LHCN-M2 (cell line): ENCODE measurements at regions not wholly inside any gene's neighbourhood (a gene's known extent, or its start where the extent isn't known, plus 50 kb on each side); places are given as distances from the start of the nearest gene placed in this dataset.

Experiments used
- DNase-seq: peaks from one replicate; pipeline ENCODE4 v3.0.0-alpha.2; 2012; ENCODE audit warnings: low read depth

GRCh38 chr1:168963601-168964000 lies 142.9 kb upstream of the ATP1B1 start:
- DNase-seq: no peak

- no peak for DNase-seq
Measured at GRCh38 chr1:168964478-168964877, 142.0 kb upstream of the ATP1B1 start.

GRCh38 chr1:168966217-168966616 lies 140.3 kb upstream of the ATP1B1 start:
- DNase-seq: no peak

GRCh38 chr1:168966636-168967035 lies 139.9 kb upstream of the ATP1B1 start:
- no peak for DNase-seq

GRCh38 chr1:168970926-168971659 lies 135.4 kb upstream of the ATP1B1 start:
- no peak for DNase-seq

GRCh38 chr1:168972225-168972624 lies 134.3 kb upstream of the ATP1B1 start:
- no peak for DNase-seq

- no peak for DNase-seq
Measured at GRCh38 chr1:168972887-168973286, 133.6 kb upstream of the ATP1B1 start.

- DNase-seq: no peak
Measured at GRCh38 chr1:168974117-168974516, 132.4 kb upstream of the ATP1B1 start.

GRCh38 chr1:168974611-168975010 lies 131.9 kb upstream of the ATP1B1 start:
- no peak for DNase-seq

- no peak for DNase-seq
Measured at GRCh38 chr1:168976267-168976666, 130.2 kb upstream of the ATP1B1 start.

GRCh38 chr1:168977618-168978017 lies 128.9 kb upstream of the ATP1B1 start:
- no peak for DNase-seq

- no peak for DNase-seq
Measured at GRCh38 chr1:168979276-168979675, 127.2 kb upstream of the ATP1B1 start.

- DNase-seq: no peak
Measured at GRCh38 chr1:168980180-168980579, 126.3 kb upstream of the ATP1B1 start.

GRCh38 chr1:168980656-168981055 lies 125.8 kb upstream of the ATP1B1 start:
- no peak for DNase-seq

GRCh38 chr1:168982778-168983177 lies 123.7 kb upstream of the ATP1B1 start:
- DNase-seq: no peak

- no peak for DNase-seq
Measured at GRCh38 chr1:168987330-168987729, 119.2 kb upstream of the ATP1B1 start.

GRCh38 chr1:168987923-168988322 lies 118.6 kb upstream of the ATP1B1 start:
- no peak for DNase-seq

GRCh38 chr1:168989985-168990384 lies 116.5 kb upstream of the ATP1B1 start:
- no peak for DNase-seq

GRCh38 chr1:168991667-168992475 lies 114.6 kb upstream of the ATP1B1 start:
- no peak for DNase-seq

- DNase-seq: no peak
Measured at GRCh38 chr1:169001353-169001752, 105.1 kb upstream of the ATP1B1 start.

GRCh38 chr1:169003864-169004516 lies 102.5 kb upstream of the ATP1B1 start:
- no peak for DNase-seq

GRCh38 chr1:169005776-169006175 lies 100.7 kb upstream of the ATP1B1 start:
- DNase-seq: no peak

GRCh38 chr1:169009666-169010065 lies 96.8 kb upstream of the ATP1B1 start:
- DNase-seq: no peak
